Fibroblast of mammary gland (primary cell): ENCODE measurements at regions not wholly inside any gene's neighbourhood (a gene's known extent, or its start where the extent isn't known, plus 50 kb on each side); places are given as distances from the start of the nearest gene placed in this dataset.

Source experiments
- DNase-seq: peaks from one replicate; pipeline ENCODE4 v3.0.0-alpha.2; 2010; ENCODE audit warnings: low read depth
- H3K4me3 ChIP-seq: 2 replicates; pipeline ENCODE4 v1.5.1; 2011; ENCODE audit warnings: low read depth, mild to moderate bottlenecking, low read length, moderate library complexity; ENCODE audit not compliant: control insufficient read depth
- CTCF ChIP-seq: conservative IDR thresholded peaks from 2 replicates; pipeline ENCODE4 v1.5.1; 2011; ENCODE audit warnings: low read depth, low read length, inconsistent platforms; ENCODE audit not compliant: control insufficient read depth, insufficient read depth

- DNase-seq: no peak
- no peak overlapping the region for H3K4me3 ChIP-seq
- no peak for TF ChIP-seq CTCF
Observed at GRCh38 chrX:84924624-84925023, 79.1 kb upstream of the APOOL start.

GRCh38 chrX:84932814-84933213, 70.9 kb upstream of the APOOL start:
- no peak overlapping the region for H3K4me3 ChIP-seq
- no peak for TF ChIP-seq CTCF
- no peak for DNase-seq

GRCh38 chrX:84933956-84934556, 69.6 kb upstream of the APOOL start:
- DNase-seq: no peak
- no peak for TF ChIP-seq CTCF
- no peak overlapping the region for H3K4me3 ChIP-seq
